ENCODE measurements at regions not wholly inside any gene's neighbourhood (a gene's known extent, or its start where the extent isn't known, plus 50 kb on each side); places are given as distances from the start of the nearest gene placed in this dataset.

GRCh38 chr12:68514807-68515411 lies 95.8 kb upstream of the RAP1B start:
- Histone ChIP-seq H3K27ac (ENCODE audit: low read depth in 2 of 2, low read length in 1 of 2) (peak overlapping the region in 1 of 2 experiments; percentile 5; a peak in 1 of 4 replicates), H3K79me2 (ENCODE audit: insufficient read depth) (no peaks in the 10 kb centered on the region), H2AFZ (ENCODE audit: low read depth) (no peak overlapping the region), H3K4me1 (ENCODE audit: control insufficient read depth in 1 of 2, insufficient read depth in 2 of 2, low read depth in 1 of 2, low read length in 1 of 2) (peaks cover 0 to 2% of the 10 kb centered on the region in 2 experiments; a peak in 2 of 4 replicates), H3K9me3 (no peaks in the 10 kb centered on the region), H3K9ac (no peak overlapping the region), H3K36me3 (replicated peaks in 1 of 2; ENCODE audit: control insufficient read depth in 1 of 2, insufficient read depth in 2 of 2, low read length in 1 of 2) (no peaks in the 10 kb centered on the region), H3K4me3 (ENCODE audit: low read depth in 2 of 2, low read length in 1 of 2) (no peak overlapping the region), H4K20me1 (ENCODE audit: insufficient read depth) (no peaks in the 10 kb centered on the region), H3F3A (replicated peaks; ENCODE audit: insufficient read depth) (peaks cover 12% of the 10 kb centered on the region), H3K9me2 (no peaks in the 10 kb centered on the region), H3K27me3 (ENCODE audit: insufficient read depth) (no peaks in the 10 kb centered on the region), H3K4me2 (no peak overlapping the region)
- no peak for DNase-seq
- TF ChIP-seq ZBTB33 (IDR thresholded peaks at IDR 0.05; ENCODE audit: borderline replicate concordance, low read depth): no peak
- TF ChIP-seq MAX (IDR thresholded peaks at IDR 0.05; ENCODE audit: low read depth): no peak
- no peak for TF ChIP-seq USF1 (IDR thresholded peaks at IDR 0.05; ENCODE audit: borderline replicate concordance, low read depth)
- TF ChIP-seq FOXJ3 (CRISPR knock-in tag; IDR thresholded peaks at IDR 0.05): no peak
- TF ChIP-seq EZH2phosphoT487 (IDR thresholded peaks at IDR 0.05; ENCODE audit: borderline replicate concordance, low read depth): no peak
- no peak for TF ChIP-seq RAD21 (IDR thresholded peaks at IDR 0.05; ENCODE audit: low read length)
- no peak for TF ChIP-seq CTCF (IDR thresholded peaks at IDR 0.05)
- peak; percentile 84 for TF ChIP-seq GATA2 (CRISPR knock-in tag; IDR thresholded peaks at IDR 0.05)
- 0 out of 2 replicates have a peak, but pooled peaks have one; percentile 18 for TF ChIP-seq RCOR1 (IDR thresholded peaks at IDR 0.05; ENCODE audit: low read length)
- no peak for TF ChIP-seq PBX3 (IDR thresholded peaks at IDR 0.05)
- TF ChIP-seq EP300 (IDR thresholded peaks at IDR 0.05; ENCODE audit: borderline replicate concordance in 1 of 2, low read depth in 1 of 2, low read length in 1 of 2): peak in 1 of 2 experiments; percentile 57; a peak in 1 of 4 replicates
- TF ChIP-seq MXI1 (IDR thresholded peaks at IDR 0.05; ENCODE audit: low read depth, low read length): no peak
- ChIA-PET CTCF (interaction anchor here (0.8 to 1.0 kb wide), 2 partner anchors 9 to 24 kb away, joined by 3 to 4 read pairs; no protein-coding TSS in a partner anchor), POLR2A (no interaction called here)
- WGBS (ENCODE audit: low lambda C conversion rate): 57% methylated on average over 3 of the region's 3 CpGs
